ENCODE measurements at regions not wholly inside any gene's neighbourhood (a gene's known extent, or its start where the extent isn't known, plus 50 kb on each side); places are given as distances from the start of the nearest gene placed in this dataset.

GRCh38 chr6:165186041-165186440, 123.4 kb downstream of the C6orf118 start:
- CTCF ChIA-PET (ENCODE audit: low intra/inter-chr PET ratio, low total read pairs), result no interaction called here
- no TSS peak for BruUV-seq (replicated peaks)
- WGBS (ENCODE audit: low lambda C conversion rate), result 2% methylated on average over 6 of the region's 7 CpGs

More at GRCh38 chr6:165186041-165186440, 123.4 kb downstream of the C6orf118 start:
- no peaks in the 10 kb centered on the region for H3K79me2 ChIP-seq (ENCODE audit: insufficient read depth, low read length)
- no peak overlapping the region for H2AFZ ChIP-seq (ENCODE audit: low read length)
- H4K20me1 ChIP-seq (ENCODE audit: insufficient read depth, low read length), result no peaks in the 10 kb centered on the region
- in situ Hi-C loops (cut with HindIII; ENCODE audit: extremely low pct_ligation_motif_present, low pct_unique_long_range_greater_than_20kb) (no loop called here), intact Hi-C loops (cut with micrococcal nuclease; ENCODE audit: unreplicated experiment) (no loop called here)
- TF ChIP-seq SRSF9 (IDR thresholded peaks at IDR 0.05; ENCODE audit: borderline replicate concordance, insufficient read depth, low read depth, low read length, poor library complexity, severe bottlenecking), result no peak
- no peak for TF ChIP-seq E2F2 (CRISPR knock-in tag; IDR thresholded peaks at IDR 0.05; ENCODE audit: borderline replicate concordance)
- TF ChIP-seq TEF (CRISPR knock-in tag; IDR thresholded peaks at IDR 0.05), result no peak
- no peak for TF ChIP-seq ZNF550 (CRISPR knock-in tag; IDR thresholded peaks at IDR 0.05; ENCODE audit: borderline replicate concordance)
- no peak for ATAC-seq
- no peaks in the 10 kb centered on the region for H3K36me3 ChIP-seq (replicated peaks in 1 of 2; ENCODE audit: control insufficient read depth in 1 of 2, insufficient read depth in 2 of 2, low read length in 2 of 2)
- POLR2A ChIA-PET, result no interaction called here
- no peaks in the 10 kb centered on the region for H3K4me1 ChIP-seq (ENCODE audit: insufficient read depth, low read length)
- no peaks in the 10 kb centered on the region for H3K27me3 ChIP-seq (ENCODE audit: control insufficient read depth in 1 of 2, insufficient read depth in 2 of 2, low read length in 2 of 2)
- no peak overlapping the region for H3K9ac ChIP-seq (ENCODE audit: insufficient read depth, low read depth, low read length)
- DNase-seq (ENCODE audit: low spot score), result no peak
- H3K4me3 ChIP-seq (replicated peaks in 1 of 3; ENCODE audit: insufficient read depth in 1 of 3, low read depth in 2 of 3, low read length in 3 of 3), result no peak overlapping the region
- FAIRE-seq, result no peak
- no peak overlapping the region for H3K4me2 ChIP-seq (ENCODE audit: low read depth, low read length)
- peaks cover 92% of the 10 kb centered on the region for H3K9me3 ChIP-seq (ENCODE audit: low read length)
- no peak overlapping the region for H3K27ac ChIP-seq (ENCODE audit: extremely low read length, insufficient read depth, low read length)

Data from HepG2 (cell line).